HEK293 (cell line): ENCODE measurements at regions not wholly inside any gene's neighbourhood (a gene's known extent, or its start where the extent isn't known, plus 50 kb on each side); places are given as distances from the start of the nearest gene placed in this dataset.

Experiments
- CTCF ChIP-seq: fragments of 450-650 bp; formaldehyde crosslinking; IDR thresholded peaks from 2 replicates; pipeline ENCODE4 v1.5.1; 2016; ENCODE audit warnings: missing biosample characterization, missing genetic modification characterization
- PRDM10 ChIP-seq: fragments of 450-650 bp; formaldehyde crosslinking; IDR thresholded peaks from 2 replicates; pipeline ENCODE4 v1.5.1; 2016; ENCODE audit warnings: missing biosample characterization, missing genetic modification characterization
- ZNF600 ChIP-seq: fragments of 450-650 bp; formaldehyde crosslinking; IDR thresholded peaks from 2 replicates; pipeline ENCODE4 v1.5.1; 2016; ENCODE audit warnings: missing biosample characterization, missing genetic modification characterization

DNA sequence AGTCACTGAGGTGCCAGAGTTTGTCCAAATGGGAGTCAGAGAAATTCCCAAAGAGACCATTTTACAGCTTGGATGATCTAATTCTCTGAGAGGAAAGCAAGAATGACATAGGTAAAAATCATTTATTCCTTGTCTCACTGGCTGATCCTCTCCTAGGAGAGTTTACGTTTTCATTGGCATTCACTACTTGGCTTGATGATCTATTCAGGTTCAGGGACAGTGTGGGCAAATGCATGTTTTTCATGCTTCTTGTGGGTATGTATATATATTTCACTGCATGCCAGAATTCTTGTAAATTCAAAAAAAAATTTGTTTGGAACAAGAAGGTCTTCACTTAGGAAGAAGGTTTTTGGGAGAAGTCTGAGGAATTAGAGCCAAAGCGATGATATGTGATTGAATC, 403.4 kb upstream of the JAG1 start:
- TF ChIP-seq CTCF (tag by site-specific recombination) (no peak), PRDM10 (tag by site-specific recombination) (no peak), ZNF600 (tag by site-specific recombination) (no peak)
